ENCODE measurements at regions not wholly inside any gene's neighbourhood (a gene's known extent, or its start where the extent isn't known, plus 50 kb on each side); places are given as distances from the start of the nearest gene placed in this dataset.

- TF ChIP-seq CTCF (IDR thresholded peaks at IDR 0.05 in 2 of 3, conservative IDR thresholded peaks at IDR 0.05 in 1 of 3; ENCODE audit: borderline replicate concordance in 1 of 3, insufficient read depth in 1 of 3, low read depth in 2 of 3, low read length in 2 of 3), result no peak
- no peak for TF ChIP-seq POLR2A (IDR thresholded peaks at IDR 0.05; ENCODE audit: borderline replicate concordance, extremely low read depth, insufficient read depth, insufficient read length)
- TF ChIP-seq MAX (IDR thresholded peaks at IDR 0.05), result no peak
These were observed 130.0 kb upstream of the LNX1 start for GRCh38 chr4:53721263-53721662.

Data from HCT116 (cell line).